ENCODE measurements at regions not wholly inside any gene's neighbourhood (a gene's known extent, or its start where the extent isn't known, plus 50 kb on each side); places are given as distances from the start of the nearest gene placed in this dataset.

DNA sequence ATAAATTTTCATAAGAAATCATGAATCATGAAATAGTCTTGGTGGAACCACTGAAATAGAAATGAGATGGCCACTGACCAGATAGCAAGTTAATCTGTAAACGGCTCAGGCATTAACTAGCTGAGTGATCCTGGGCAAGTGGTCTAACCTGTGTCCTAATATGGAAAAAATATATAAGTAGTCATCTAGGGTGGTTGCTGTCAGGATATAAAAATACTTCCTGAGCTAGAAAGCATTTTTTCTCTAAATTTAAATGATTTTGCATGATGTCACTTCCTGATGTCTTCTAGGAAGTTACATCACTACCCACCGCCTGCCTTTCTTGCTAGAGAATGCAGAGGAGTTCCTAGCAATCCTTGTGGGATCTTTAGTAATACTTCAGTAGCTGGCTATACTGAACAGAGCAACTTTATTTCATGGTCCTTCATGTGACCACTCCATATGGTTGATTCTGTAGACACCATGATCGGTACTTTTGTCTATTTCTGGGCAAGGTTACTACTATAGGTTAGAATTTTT is 228.1 kb upstream of the CEP162 start:
- TF ChIP-seq, protein P1, sequence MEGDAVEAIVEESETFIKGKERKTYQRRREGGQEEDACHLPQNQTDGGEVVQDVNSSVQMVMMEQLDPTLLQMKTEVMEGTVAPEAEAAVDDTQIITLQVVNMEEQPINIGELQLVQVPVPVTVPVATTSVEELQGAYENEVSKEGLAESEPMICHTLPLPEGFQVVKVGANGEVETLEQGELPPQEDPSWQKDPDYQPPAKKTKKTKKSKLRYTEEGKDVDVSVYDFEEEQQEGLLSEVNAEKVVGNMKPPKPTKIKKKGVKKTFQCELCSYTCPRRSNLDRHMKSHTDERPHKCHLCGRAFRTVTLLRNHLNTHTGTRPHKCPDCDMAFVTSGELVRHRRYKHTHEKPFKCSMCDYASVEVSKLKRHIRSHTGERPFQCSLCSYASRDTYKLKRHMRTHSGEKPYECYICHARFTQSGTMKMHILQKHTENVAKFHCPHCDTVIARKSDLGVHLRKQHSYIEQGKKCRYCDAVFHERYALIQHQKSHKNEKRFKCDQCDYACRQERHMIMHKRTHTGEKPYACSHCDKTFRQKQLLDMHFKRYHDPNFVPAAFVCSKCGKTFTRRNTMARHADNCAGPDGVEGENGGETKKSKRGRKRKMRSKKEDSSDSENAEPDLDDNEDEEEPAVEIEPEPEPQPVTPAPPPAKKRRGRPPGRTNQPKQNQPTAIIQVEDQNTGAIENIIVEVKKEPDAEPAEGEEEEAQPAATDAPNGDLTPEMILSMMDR (IDR thresholded peaks at IDR 0.05; ENCODE audit: low read depth, low read length, missing input control), result no peak
- no peak for TF ChIP-seq EGR1 (IDR thresholded peaks at IDR 0.05; ENCODE audit: low read depth in 2 of 2)
- TF ChIP-seq HNF4A (conservative IDR thresholded peaks at IDR 0.05), result no peak
- TF ChIP-seq YY1 (IDR thresholded peaks at IDR 0.05), result no peak
- TF ChIP-seq RXRA (IDR thresholded peaks at IDR 0.05), result no peak
- TF ChIP-seq, protein P2, sequence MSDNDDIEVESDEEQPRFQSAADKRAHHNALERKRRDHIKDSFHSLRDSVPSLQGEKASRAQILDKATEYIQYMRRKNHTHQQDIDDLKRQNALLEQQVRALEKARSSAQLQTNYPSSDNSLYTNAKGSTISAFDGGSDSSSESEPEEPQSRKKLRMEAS (IDR thresholded peaks at IDR 0.05), result no peak
- TF ChIP-seq, protein P3, sequence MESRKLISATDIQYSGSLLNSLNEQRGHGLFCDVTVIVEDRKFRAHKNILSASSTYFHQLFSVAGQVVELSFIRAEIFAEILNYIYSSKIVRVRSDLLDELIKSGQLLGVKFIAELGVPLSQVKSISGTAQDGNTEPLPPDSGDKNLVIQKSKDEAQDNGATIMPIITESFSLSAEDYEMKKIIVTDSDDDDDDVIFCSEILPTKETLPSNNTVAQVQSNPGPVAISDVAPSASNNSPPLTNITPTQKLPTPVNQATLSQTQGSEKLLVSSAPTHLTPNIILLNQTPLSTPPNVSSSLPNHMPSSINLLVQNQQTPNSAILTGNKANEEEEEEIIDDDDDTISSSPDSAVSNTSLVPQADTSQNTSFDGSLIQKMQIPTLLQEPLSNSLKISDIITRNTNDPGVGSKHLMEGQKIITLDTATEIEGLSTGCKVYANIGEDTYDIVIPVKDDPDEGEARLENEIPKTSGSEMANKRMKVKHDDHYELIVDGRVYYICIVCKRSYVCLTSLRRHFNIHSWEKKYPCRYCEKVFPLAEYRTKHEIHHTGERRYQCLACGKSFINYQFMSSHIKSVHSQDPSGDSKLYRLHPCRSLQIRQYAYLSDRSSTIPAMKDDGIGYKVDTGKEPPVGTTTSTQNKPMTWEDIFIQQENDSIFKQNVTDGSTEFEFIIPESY (IDR thresholded peaks at IDR 0.05), result no peak
- TF ChIP-seq RAD21 (IDR thresholded peaks at IDR 0.05), result no peak
- no peak for TF ChIP-seq TAF1 (conservative IDR thresholded peaks at IDR 0.05)
- TF ChIP-seq, protein P4, sequence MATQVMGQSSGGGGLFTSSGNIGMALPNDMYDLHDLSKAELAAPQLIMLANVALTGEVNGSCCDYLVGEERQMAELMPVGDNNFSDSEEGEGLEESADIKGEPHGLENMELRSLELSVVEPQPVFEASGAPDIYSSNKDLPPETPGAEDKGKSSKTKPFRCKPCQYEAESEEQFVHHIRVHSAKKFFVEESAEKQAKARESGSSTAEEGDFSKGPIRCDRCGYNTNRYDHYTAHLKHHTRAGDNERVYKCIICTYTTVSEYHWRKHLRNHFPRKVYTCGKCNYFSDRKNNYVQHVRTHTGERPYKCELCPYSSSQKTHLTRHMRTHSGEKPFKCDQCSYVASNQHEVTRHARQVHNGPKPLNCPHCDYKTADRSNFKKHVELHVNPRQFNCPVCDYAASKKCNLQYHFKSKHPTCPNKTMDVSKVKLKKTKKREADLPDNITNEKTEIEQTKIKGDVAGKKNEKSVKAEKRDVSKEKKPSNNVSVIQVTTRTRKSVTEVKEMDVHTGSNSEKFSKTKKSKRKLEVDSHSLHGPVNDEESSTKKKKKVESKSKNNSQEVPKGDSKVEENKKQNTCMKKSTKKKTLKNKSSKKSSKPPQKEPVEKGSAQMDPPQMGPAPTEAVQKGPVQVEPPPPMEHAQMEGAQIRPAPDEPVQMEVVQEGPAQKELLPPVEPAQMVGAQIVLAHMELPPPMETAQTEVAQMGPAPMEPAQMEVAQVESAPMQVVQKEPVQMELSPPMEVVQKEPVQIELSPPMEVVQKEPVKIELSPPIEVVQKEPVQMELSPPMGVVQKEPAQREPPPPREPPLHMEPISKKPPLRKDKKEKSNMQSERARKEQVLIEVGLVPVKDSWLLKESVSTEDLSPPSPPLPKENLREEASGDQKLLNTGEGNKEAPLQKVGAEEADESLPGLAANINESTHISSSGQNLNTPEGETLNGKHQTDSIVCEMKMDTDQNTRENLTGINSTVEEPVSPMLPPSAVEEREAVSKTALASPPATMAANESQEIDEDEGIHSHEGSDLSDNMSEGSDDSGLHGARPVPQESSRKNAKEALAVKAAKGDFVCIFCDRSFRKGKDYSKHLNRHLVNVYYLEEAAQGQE (IDR thresholded peaks at IDR 0.05), result no peak
- TF ChIP-seq NR2F2 (IDR thresholded peaks at IDR 0.05), result no peak
- TF ChIP-seq SP1 (IDR thresholded peaks at IDR 0.05), result no peak
- no peak for TF ChIP-seq FOXA1 (IDR thresholded peaks at IDR 0.05)
- TF ChIP-seq JUND (IDR thresholded peaks at IDR 0.05), result no peak
- TF ChIP-seq, protein P5, sequence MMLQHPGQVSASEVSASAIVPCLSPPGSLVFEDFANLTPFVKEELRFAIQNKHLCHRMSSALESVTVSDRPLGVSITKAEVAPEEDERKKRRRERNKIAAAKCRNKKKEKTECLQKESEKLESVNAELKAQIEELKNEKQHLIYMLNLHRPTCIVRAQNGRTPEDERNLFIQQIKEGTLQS (IDR thresholded peaks at IDR 0.05), result no peak
- no peaks in the 10 kb centered on the region for H3K9me3 ChIP-seq (ENCODE audit: control insufficient read depth in 4 of 4, low read length in 3 of 4)
- DNase-seq (ENCODE audit: low spot score), result no peak
- no peaks in the 10 kb centered on the region for H3K27me3 ChIP-seq (ENCODE audit: control insufficient read depth in 4 of 4, insufficient read depth in 4 of 4, low read length in 3 of 4)
- no peak overlapping the region for H3K9ac ChIP-seq (ENCODE audit: low read depth in 1 of 2, low read length in 2 of 2)
- WGBS, result 60% methylated on average over 3 of the region's 3 CpGs
- H3K4me3 ChIP-seq (ENCODE audit: low read depth in 1 of 3, low read length in 3 of 3), result no peak overlapping the region
- no peaks in the 10 kb centered on the region for H3K4me1 ChIP-seq (ENCODE audit: control insufficient read depth in 4 of 4, insufficient read depth in 4 of 4, low read length in 3 of 4)
- no peaks in the 10 kb centered on the region for H3K36me3 ChIP-seq (ENCODE audit: control insufficient read depth in 4 of 4, insufficient read depth in 3 of 4, low read depth in 1 of 4, low read length in 3 of 4)
- no peak overlapping the region for H3K27ac ChIP-seq (ENCODE audit: low read depth in 1 of 2, low read length in 2 of 2)

DNA sequence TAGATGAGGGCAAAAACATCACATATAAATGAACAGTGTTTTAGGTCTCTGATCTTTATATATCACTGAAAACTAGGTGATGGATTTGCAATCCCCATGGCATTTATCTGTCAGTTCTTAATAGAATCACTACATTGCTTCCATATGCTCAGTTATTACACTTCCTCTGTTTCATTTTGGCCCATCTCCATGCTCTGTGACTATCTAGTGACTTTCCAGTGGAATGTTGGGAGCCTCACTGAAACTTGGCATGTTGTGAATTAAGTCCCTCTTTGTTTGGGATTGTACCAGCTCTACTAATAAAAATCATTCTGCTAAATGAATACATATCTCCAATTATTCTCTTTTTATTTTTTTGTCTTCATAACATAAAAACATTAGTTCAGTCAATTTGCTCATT is 226.1 kb upstream of the CEP162 start:
- no peak overlapping the region for H3K9ac ChIP-seq (ENCODE audit: low read depth in 1 of 2, low read length in 2 of 2)
- no peak for TF ChIP-seq EGR1 (IDR thresholded peaks at IDR 0.05; ENCODE audit: low read depth in 2 of 2)
- no peak for TF ChIP-seq GABPA (IDR thresholded peaks at IDR 0.05 in 1 of 2, conservative IDR thresholded peaks at IDR 0.05 in 1 of 2)
- no peak for TF ChIP-seq HNF4A (conservative IDR thresholded peaks at IDR 0.05)
- no peak for TF ChIP-seq RAD21 (IDR thresholded peaks at IDR 0.05)
- no peak for TF ChIP-seq FOXA2 (IDR thresholded peaks at IDR 0.05)
- peaks cover 0 to 9% (median 3%) of the 10 kb centered on the region in 4 donors for H3K4me1 ChIP-seq (ENCODE audit: control insufficient read depth in 4 of 4, insufficient read depth in 4 of 4, low read length in 3 of 4)
- no peaks in the 10 kb centered on the region for H3K36me3 ChIP-seq (ENCODE audit: control insufficient read depth in 4 of 4, insufficient read depth in 3 of 4, low read depth in 1 of 4, low read length in 3 of 4)
- H3K27ac ChIP-seq (ENCODE audit: low read depth in 1 of 2, low read length in 2 of 2), result no peak overlapping the region
- no peak for DNase-seq (ENCODE audit: low spot score)
- H3K4me3 ChIP-seq (ENCODE audit: low read depth in 1 of 3, low read length in 3 of 3), result no peak overlapping the region
- H3K27me3 ChIP-seq (ENCODE audit: control insufficient read depth in 4 of 4, insufficient read depth in 4 of 4, low read length in 3 of 4), result no peaks in the 10 kb centered on the region
- no peaks in the 10 kb centered on the region for H3K9me3 ChIP-seq (ENCODE audit: control insufficient read depth in 4 of 4, low read length in 3 of 4)

All from liver (tissue), 8 donors.